OCI-LY1 (cell line): ENCODE measurements at regions not wholly inside any gene's neighbourhood (a gene's known extent, or its start where the extent isn't known, plus 50 kb on each side); places are given as distances from the start of the nearest gene placed in this dataset.

Source experiments
- H2AFZ ChIP-seq: fragments of 200-600 bp; sonication (generic), shearing (Covaris generic); 2 replicates; pipeline ENCODE4 v1.6.0; 2014; ENCODE audit warnings: antibody characterized with exemption, mild to moderate bottlenecking, low read length
- H3F3A ChIP-seq: fragments of 200-600 bp; sonication (generic), shearing (Covaris generic); 2 replicates; pipeline ENCODE4 v1.6.0; 2014; ENCODE audit warnings: mild to moderate bottlenecking, antibody characterized with exemption, low read length, moderate library complexity; ENCODE audit not compliant: insufficient read depth
- H3K27ac ChIP-seq: fragments of 200-600 bp; sonication (generic); 2 replicates; pipeline ENCODE4 v1.5.1; 2014; ENCODE audit warnings: low read length, mixed run types, mild to moderate bottlenecking, low read depth; ENCODE audit not compliant: poor library complexity, severe bottlenecking
- H3K27me3 ChIP-seq: fragments of 200-600 bp; sonication (generic); 2 replicates; pipeline ENCODE4 v1.6.0; 2014; ENCODE audit warnings: antibody characterized with exemption, mild to moderate bottlenecking, low read length, moderate library complexity; ENCODE audit not compliant: insufficient read depth
- H3K36me3 ChIP-seq: fragments of 200-600 bp; sonication (generic); 2 replicates; pipeline ENCODE4 v1.6.1; 2014; ENCODE audit warnings: mild to moderate bottlenecking, antibody characterized with exemption, low read length, moderate library complexity, mixed read lengths; ENCODE audit not compliant: insufficient read depth
- H3K4me1 ChIP-seq: fragments of 200-600 bp; sonication (generic); 2 replicates; pipeline ENCODE4 v1.5.1; 2014; ENCODE audit warnings: mild to moderate bottlenecking, low read length, moderate library complexity; ENCODE audit not compliant: insufficient read depth, severe bottlenecking
- H3K4me2 ChIP-seq: fragments of 200-600 bp; sonication (generic), shearing (Covaris generic); 2 replicates; pipeline ENCODE4 v1.6.1; 2014; ENCODE audit warnings: low read length
- H3K4me3 ChIP-seq: fragments of 200-600 bp; sonication (generic); 2 replicates; pipeline ENCODE4 v1.5.1; 2014; ENCODE audit warnings: low read length, low read depth, mild to moderate bottlenecking, mixed read lengths; ENCODE audit not compliant: poor library complexity, severe bottlenecking
- H3K79me2 ChIP-seq: fragments of 200-600 bp; shearing (Covaris generic); 2 replicates; pipeline ENCODE4 v1.6.1; 2016; ENCODE audit warnings: mixed run types, low read length, mixed read lengths; ENCODE audit not compliant: insufficient read depth
- H3K9ac ChIP-seq: fragments of 200-600 bp; sonication (generic), shearing (Covaris generic); 2 replicates; pipeline ENCODE4 v1.6.1; 2014; ENCODE audit warnings: mild to moderate bottlenecking, low read length, mixed read lengths
- H3K9me2 ChIP-seq: fragments of 200-600 bp; sonication (generic), shearing (Covaris generic); 2 replicates; pipeline ENCODE4 v1.6.1; 2014; ENCODE audit warnings: low read depth, mild to moderate bottlenecking, low read length, mixed read lengths
- H3K9me3 ChIP-seq: fragments of 200-600 bp; shearing (Covaris generic); 2 replicates; pipeline ENCODE4 v1.6.1; 2014; ENCODE audit warnings: low read length, mixed read lengths
- H4K20me1 ChIP-seq: fragments of 200-600 bp; sonication (generic), shearing (Covaris generic); 2 replicates; pipeline ENCODE4 v1.6.0; 2016; ENCODE audit warnings: mild to moderate bottlenecking, low read length; ENCODE audit not compliant: insufficient read depth
- CTCF ChIP-seq: fragments of 200-600 bp; sonication (generic), shearing (Covaris generic); IDR thresholded peaks from 2 replicates; pipeline ENCODE4 v1.5.1; 2017; ENCODE audit warnings: mild to moderate bottlenecking, antibody characterized with exemption, low read length, moderate library complexity, mixed read lengths
- EZH2 ChIP-seq: fragments of 200-600 bp; sonication (generic), shearing (Covaris generic); IDR thresholded peaks from 2 replicates; pipeline ENCODE4 v1.8.0; 2017; ENCODE audit warnings: borderline replicate concordance, mixed run types, mild to moderate bottlenecking, antibody characterized with exemption, low read length, moderate library complexity, mixed read lengths

DNA sequence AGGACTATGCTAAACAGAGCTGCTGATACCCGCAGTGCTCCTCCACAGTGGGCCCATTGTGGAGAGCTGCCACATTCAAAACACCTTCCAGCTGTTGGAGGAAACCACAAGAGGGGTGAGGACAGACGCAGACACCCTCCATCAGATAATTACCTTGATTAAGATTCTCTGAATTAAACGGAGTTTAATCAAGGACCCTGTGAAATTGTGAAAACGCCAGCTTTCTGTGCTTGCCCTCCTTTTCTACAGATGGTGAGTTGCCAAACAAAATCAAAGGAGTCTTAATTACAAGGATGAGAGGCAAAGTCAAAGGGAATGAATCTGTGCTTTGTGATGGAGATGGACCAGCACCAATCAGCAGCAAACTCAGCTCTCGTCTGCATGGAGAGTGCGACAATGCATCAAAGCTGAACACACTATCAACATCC, 596.1 kb downstream of the ELAVL2 start:
- Histone ChIP-seq H3K27me3 (no peaks in the 10 kb centered on the region), H3F3A (no peaks in the 10 kb centered on the region), H3K9ac (no peak overlapping the region), H3K4me1 (no peaks in the 10 kb centered on the region), H3K27ac (no peak overlapping the region), H3K9me3 (no peaks in the 10 kb centered on the region), H3K79me2 (no peaks in the 10 kb centered on the region), H4K20me1 (no peaks in the 10 kb centered on the region), H3K4me3 (no peak overlapping the region), H2AFZ (no peak overlapping the region), H3K4me2 (no peak overlapping the region), H3K9me2 (no peaks in the 10 kb centered on the region), H3K36me3 (no peaks in the 10 kb centered on the region)
- TF ChIP-seq EZH2 (no peak), CTCF (no peak)

DNA sequence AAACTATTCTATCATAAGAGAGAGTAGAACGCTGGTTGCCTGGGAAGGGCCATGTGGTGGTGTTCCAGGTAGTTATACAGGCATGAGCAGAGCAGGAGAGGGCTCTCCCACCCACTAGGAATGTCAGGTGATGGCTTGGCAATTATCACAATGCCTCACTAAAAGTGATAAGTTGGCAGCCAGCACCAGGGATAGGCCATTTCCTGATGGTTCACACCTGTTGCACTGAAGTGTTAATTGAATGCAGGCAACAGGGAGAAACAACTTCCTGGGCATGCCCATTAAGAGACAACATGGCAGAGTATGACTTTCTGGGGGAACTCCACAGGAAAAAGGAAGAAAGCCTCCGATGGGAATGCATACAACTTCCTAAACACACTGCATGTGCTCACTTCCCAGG, 593.2 kb downstream of the ELAVL2 start:
- Histone ChIP-seq H3K79me2 (no peaks in the 10 kb centered on the region), H3K4me1 (no peaks in the 10 kb centered on the region), H3K36me3 (no peaks in the 10 kb centered on the region), H3K9ac (no peak overlapping the region), H3K4me3 (no peak overlapping the region), H3F3A (no peaks in the 10 kb centered on the region), H3K27ac (no peak overlapping the region), H3K9me3 (no peaks in the 10 kb centered on the region), H2AFZ (no peak overlapping the region), H3K9me2 (no peaks in the 10 kb centered on the region), H4K20me1 (no peaks in the 10 kb centered on the region), H3K27me3 (no peaks in the 10 kb centered on the region), H3K4me2 (no peak overlapping the region)
- TF ChIP-seq CTCF: no peak
- no peak for TF ChIP-seq EZH2

DNA sequence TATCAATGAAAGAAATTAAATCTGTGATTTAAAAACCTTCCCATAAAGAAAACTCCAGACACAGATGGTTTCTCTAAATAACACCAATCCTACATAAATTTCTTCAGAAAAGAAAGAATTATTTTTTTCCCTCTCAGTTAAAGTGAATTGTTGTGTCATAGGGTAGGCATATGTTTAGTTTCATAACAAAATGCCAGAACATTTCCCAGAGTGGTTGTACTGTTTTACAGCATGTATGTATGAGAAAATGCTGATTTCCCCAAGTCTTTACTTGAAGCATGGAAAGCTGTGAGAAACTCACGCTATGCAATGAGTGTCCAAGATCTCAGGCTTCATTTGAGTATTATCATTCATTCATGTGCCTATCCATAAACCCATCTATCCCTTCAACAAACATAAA, 582.5 kb downstream of the ELAVL2 start:
- no peak overlapping the region for H3K4me3 ChIP-seq
- H3K36me3 ChIP-seq: no peaks in the 10 kb centered on the region
- no peak overlapping the region for H3K9ac ChIP-seq
- TF ChIP-seq CTCF: no peak
- no peak for TF ChIP-seq EZH2
- H3K4me2 ChIP-seq: no peak overlapping the region
- no peaks in the 10 kb centered on the region for H3K79me2 ChIP-seq
- no peak overlapping the region for H2AFZ ChIP-seq
- H3K9me3 ChIP-seq: no peaks in the 10 kb centered on the region
- H3K27me3 ChIP-seq: no peaks in the 10 kb centered on the region
- no peaks in the 10 kb centered on the region for H3K9me2 ChIP-seq
- no peaks in the 10 kb centered on the region for H3F3A ChIP-seq
- no peaks in the 10 kb centered on the region for H3K4me1 ChIP-seq
- no peaks in the 10 kb centered on the region for H4K20me1 ChIP-seq
- no peak overlapping the region for H3K27ac ChIP-seq
